ENCODE measurements at regions not wholly inside any gene's neighbourhood (a gene's known extent, or its start where the extent isn't known, plus 50 kb on each side); places are given as distances from the start of the nearest gene placed in this dataset.

- TF ChIP-seq CTCF (optimal IDR thresholded peaks at IDR 0.05 in 1 of 3, IDR thresholded peaks at IDR 0.05 in 1 of 3, conservative IDR thresholded peaks at IDR 0.05 in 1 of 3; ENCODE audit: extremely low read depth in 1 of 3, insufficient read depth in 2 of 3, low read length in 3 of 3) (no peak), EZH2 (IDR thresholded peaks at IDR 0.05; ENCODE audit: low read length) (no peak)
Observed at GRCh38 chr9:115367780-115368525, 250.0 kb upstream of the TNC start.

GRCh38 chr9:115369322-115369957, 251.5 kb upstream of the TNC start:
- Histone ChIP-seq H3K4me1 (ENCODE audit: control insufficient read depth, extremely low read depth, insufficient read depth, low read length) (peaks cover 35% of the 10 kb centered on the region), H3K4me2 (ENCODE audit: control insufficient read depth, extremely low read depth, insufficient read depth, low read depth, low read length) (peak overlapping the region; percentile 52), H3K4me3 (ENCODE audit: control insufficient read depth in 2 of 3, extremely low read depth in 1 of 3, insufficient read depth in 2 of 3, low read depth in 1 of 3, low read length in 3 of 3) (no peak overlapping the region), H3K79me2 (ENCODE audit: control insufficient read depth, insufficient read depth, low read length) (no peaks in the 10 kb centered on the region), H4K20me1 (ENCODE audit: control insufficient read depth, extremely low read depth, insufficient read depth, low read length) (no peaks in the 10 kb centered on the region), H3K36me3 (ENCODE audit: control insufficient read depth in 2 of 2, extremely low read depth in 1 of 2, insufficient read depth in 2 of 2, low read length in 2 of 2) (no peaks in the 10 kb centered on the region), H3K9me1 (ENCODE audit: control insufficient read depth, extremely low read depth, insufficient read depth, low read length) (no peaks in the 10 kb centered on the region), H3K9me3 (ENCODE audit: control insufficient read depth, low read depth, low read length) (no peaks in the 10 kb centered on the region), H3K27me3 (ENCODE audit: control insufficient read depth, extremely low read depth, insufficient read depth, low read length) (no peaks in the 10 kb centered on the region), H2AFZ (ENCODE audit: control insufficient read depth, low read length) (no peak overlapping the region), H3K27ac (ENCODE audit: control insufficient read depth, insufficient read depth, low read length) (no peak overlapping the region), H3K9ac (ENCODE audit: control insufficient read depth, extremely low read depth, insufficient read depth, low read length) (no peak overlapping the region)
- dilution Hi-C loops (cut with MboI; ENCODE audit: extremely low pct_ligation_motif_present, low sequenced_read_pairs): no loop called here
- no peak for TF ChIP-seq CTCF (optimal IDR thresholded peaks at IDR 0.05 in 1 of 3, IDR thresholded peaks at IDR 0.05 in 1 of 3, conservative IDR thresholded peaks at IDR 0.05 in 1 of 3; ENCODE audit: extremely low read depth in 1 of 3, insufficient read depth in 2 of 3, low read length in 3 of 3)
- FAIRE-seq (no peak), DNase-seq (ENCODE audit: low read depth, low spot score) (no peak)

More at GRCh38 chr9:115367780-115368525, 250.0 kb upstream of the TNC start:
- H3K9me1 ChIP-seq (ENCODE audit: control insufficient read depth, extremely low read depth, insufficient read depth, low read length): no peaks in the 10 kb centered on the region
- H2AFZ ChIP-seq (ENCODE audit: control insufficient read depth, low read length): no peak overlapping the region
- H3K9ac ChIP-seq (ENCODE audit: control insufficient read depth, extremely low read depth, insufficient read depth, low read length): no peak overlapping the region
- dilution Hi-C loops (cut with MboI; ENCODE audit: extremely low pct_ligation_motif_present, low sequenced_read_pairs): no loop called here
- DNase-seq (ENCODE audit: low read depth, low spot score) (no peak), FAIRE-seq (no peak)
- no peaks in the 10 kb centered on the region for H4K20me1 ChIP-seq (ENCODE audit: control insufficient read depth, extremely low read depth, insufficient read depth, low read length)
- peaks cover 22% of the 10 kb centered on the region for H3K4me1 ChIP-seq (ENCODE audit: control insufficient read depth, extremely low read depth, insufficient read depth, low read length)
- no peaks in the 10 kb centered on the region for H3K27me3 ChIP-seq (ENCODE audit: control insufficient read depth, extremely low read depth, insufficient read depth, low read length)
- no peak overlapping the region for H3K4me3 ChIP-seq (ENCODE audit: control insufficient read depth in 2 of 3, extremely low read depth in 1 of 3, insufficient read depth in 2 of 3, low read depth in 1 of 3, low read length in 3 of 3)
- H3K36me3 ChIP-seq (ENCODE audit: control insufficient read depth in 2 of 2, extremely low read depth in 1 of 2, insufficient read depth in 2 of 2, low read length in 2 of 2): no peaks in the 10 kb centered on the region
- no peak overlapping the region for H3K4me2 ChIP-seq (ENCODE audit: control insufficient read depth, extremely low read depth, insufficient read depth, low read depth, low read length)
- no peaks in the 10 kb centered on the region for H3K79me2 ChIP-seq (ENCODE audit: control insufficient read depth, insufficient read depth, low read length)
- no peaks in the 10 kb centered on the region for H3K9me3 ChIP-seq (ENCODE audit: control insufficient read depth, low read depth, low read length)
- no peak overlapping the region for H3K27ac ChIP-seq (ENCODE audit: control insufficient read depth, insufficient read depth, low read length)
